DOHH2 (cell line): ENCODE measurements at regions not wholly inside any gene's neighbourhood (a gene's known extent, or its start where the extent isn't known, plus 50 kb on each side); places are given as distances from the start of the nearest gene placed in this dataset.

Experiments used
- H3F3A ChIP-seq: fragments of 200-600 bp; sonication (generic), shearing (Covaris generic); 2 replicates; pipeline ENCODE4 v1.6.0; 2016; ENCODE audit warnings: antibody characterized with exemption, mild to moderate bottlenecking; ENCODE audit not compliant: control insufficient read depth, insufficient read depth
- H3K27ac ChIP-seq: fragments of 200-600 bp; sonication (generic); 2 replicates; pipeline ENCODE4 v1.5.1; 2014; ENCODE audit warnings: low read depth, mild to moderate bottlenecking, low read length, moderate library complexity
- H3K27me3 ChIP-seq: fragments of 200-600 bp; sonication (generic); 2 replicates; pipeline ENCODE4 v1.6.1; 2014; ENCODE audit warnings: mild to moderate bottlenecking, low read length, mixed read lengths; ENCODE audit not compliant: control insufficient read depth
- H3K36me3 ChIP-seq: fragments of 200-600 bp; sonication (generic); 2 replicates; pipeline ENCODE4 v1.6.1; 2014; ENCODE audit warnings: mild to moderate bottlenecking, low read length, moderate library complexity, mixed read lengths; ENCODE audit not compliant: control insufficient read depth
- H3K4me1 ChIP-seq: fragments of 200-600 bp; sonication (generic); 2 replicates; pipeline ENCODE4 v1.6.1; 2014; ENCODE audit warnings: mild to moderate bottlenecking, low read length, mixed read lengths; ENCODE audit not compliant: control insufficient read depth
- H3K4me2 ChIP-seq: fragments of 200-600 bp; sonication (generic); 2 replicates; pipeline ENCODE4 v1.6.0; 2014; ENCODE audit warnings: mild to moderate bottlenecking, low read length, moderate library complexity
- H3K4me3 ChIP-seq: fragments of 200-600 bp; sonication (generic); 2 replicates; pipeline ENCODE4 v1.5.1; 2014; ENCODE audit warnings: mild to moderate bottlenecking, low read length, mixed read lengths
- H3K79me2 ChIP-seq: fragments of 200-600 bp; sonication (generic); 2 replicates; pipeline ENCODE4 v1.6.1; 2014; ENCODE audit warnings: mild to moderate bottlenecking, low read length, mixed read lengths; ENCODE audit not compliant: control insufficient read depth
- H3K9me2 ChIP-seq: fragments of 200-600 bp; sonication (generic); replicated peaks from 2 replicates; pipeline ENCODE4 v1.6.1; 2014; ENCODE audit warnings: mild to moderate bottlenecking, low read length, mixed read lengths; ENCODE audit not compliant: control insufficient read depth
- H3K9me3 ChIP-seq: fragments of 200-600 bp; sonication (generic); 2 replicates; pipeline ENCODE4 v1.6.1; 2014; ENCODE audit warnings: antibody characterized with exemption, low read length, mixed read lengths; ENCODE audit not compliant: control insufficient read depth, insufficient read depth
- H4K20me1 ChIP-seq: fragments of 200-600 bp; sonication (generic); 2 replicates; pipeline ENCODE4 v1.6.0; 2014; ENCODE audit warnings: low read depth, mild to moderate bottlenecking, antibody characterized with exemption, low read length, moderate library complexity; ENCODE audit not compliant: control insufficient read depth, insufficient read depth
- EZH2phosphoT487 ChIP-seq: fragments of 200-600 bp; sonication (generic); IDR thresholded peaks from 2 replicates; pipeline ENCODE4 v1.6.1; 2017; ENCODE audit warnings: borderline replicate concordance, mild to moderate bottlenecking, antibody characterized with exemption, low read length, moderate library complexity, mixed read lengths
- TF ChIP-seq, protein P1 (sequence below): fragments of 200-600 bp; sonication (generic); IDR thresholded peaks from one replicate; pipeline ENCODE4 v1.5.1; 2014; ENCODE audit warnings: antibody characterized with exemption, mild to moderate bottlenecking, low read depth, low read length; ENCODE audit not compliant: poor library complexity, severe bottlenecking

DNA sequence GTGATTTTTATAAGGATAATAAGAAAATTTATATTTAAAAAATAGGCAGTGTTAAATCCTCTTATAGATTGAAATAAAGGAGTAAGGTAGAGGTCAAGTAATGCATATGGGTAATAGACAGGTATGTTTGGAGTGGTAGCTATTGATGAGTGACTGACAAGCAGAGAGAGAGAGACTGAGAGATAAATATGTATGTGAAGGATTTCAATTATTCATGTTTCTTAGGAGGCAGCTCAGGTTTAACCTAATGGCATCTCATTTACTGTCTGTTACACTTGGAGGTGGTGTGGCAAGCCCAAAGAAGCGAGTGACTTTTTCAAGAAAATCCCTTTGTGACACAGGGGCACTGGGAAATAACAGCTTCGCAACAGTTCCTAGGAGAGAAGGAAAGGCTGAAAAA, 120.2 kb downstream of the KIF2B start:
- H3K36me3 ChIP-seq = no peaks in the 10 kb centered on the region
- no peaks in the 10 kb centered on the region for H3K27me3 ChIP-seq
- no peak overlapping the region for H3K4me3 ChIP-seq
- H3K27ac ChIP-seq = no peak overlapping the region
- TF ChIP-seq EZH2phosphoT487 = no peak
- TF ChIP-seq, protein P1, sequence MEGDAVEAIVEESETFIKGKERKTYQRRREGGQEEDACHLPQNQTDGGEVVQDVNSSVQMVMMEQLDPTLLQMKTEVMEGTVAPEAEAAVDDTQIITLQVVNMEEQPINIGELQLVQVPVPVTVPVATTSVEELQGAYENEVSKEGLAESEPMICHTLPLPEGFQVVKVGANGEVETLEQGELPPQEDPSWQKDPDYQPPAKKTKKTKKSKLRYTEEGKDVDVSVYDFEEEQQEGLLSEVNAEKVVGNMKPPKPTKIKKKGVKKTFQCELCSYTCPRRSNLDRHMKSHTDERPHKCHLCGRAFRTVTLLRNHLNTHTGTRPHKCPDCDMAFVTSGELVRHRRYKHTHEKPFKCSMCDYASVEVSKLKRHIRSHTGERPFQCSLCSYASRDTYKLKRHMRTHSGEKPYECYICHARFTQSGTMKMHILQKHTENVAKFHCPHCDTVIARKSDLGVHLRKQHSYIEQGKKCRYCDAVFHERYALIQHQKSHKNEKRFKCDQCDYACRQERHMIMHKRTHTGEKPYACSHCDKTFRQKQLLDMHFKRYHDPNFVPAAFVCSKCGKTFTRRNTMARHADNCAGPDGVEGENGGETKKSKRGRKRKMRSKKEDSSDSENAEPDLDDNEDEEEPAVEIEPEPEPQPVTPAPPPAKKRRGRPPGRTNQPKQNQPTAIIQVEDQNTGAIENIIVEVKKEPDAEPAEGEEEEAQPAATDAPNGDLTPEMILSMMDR = no peak
- H3K79me2 ChIP-seq = no peaks in the 10 kb centered on the region
- H3K4me2 ChIP-seq = no peak overlapping the region
- no peaks in the 10 kb centered on the region for H3K9me2 ChIP-seq
- H3K4me1 ChIP-seq = no peaks in the 10 kb centered on the region
- H3K9me3 ChIP-seq = no peaks in the 10 kb centered on the region
- H4K20me1 ChIP-seq = no peaks in the 10 kb centered on the region
- H3F3A ChIP-seq = no peaks in the 10 kb centered on the region

- no peaks in the 10 kb centered on the region for H4K20me1 ChIP-seq
- H3K36me3 ChIP-seq = no peaks in the 10 kb centered on the region
- H3K27ac ChIP-seq = no peak overlapping the region
- TF ChIP-seq, protein P1 = no peak
- no peak for TF ChIP-seq EZH2phosphoT487
- H3K4me1 ChIP-seq = no peaks in the 10 kb centered on the region
- H3K9me3 ChIP-seq = peaks cover 4% of the 10 kb centered on the region; the same call in 1 of the 2 replicates
- H3K4me3 ChIP-seq = no peak overlapping the region
- no peaks in the 10 kb centered on the region for H3K27me3 ChIP-seq
- no peaks in the 10 kb centered on the region for H3K9me2 ChIP-seq
- no peaks in the 10 kb centered on the region for H3K79me2 ChIP-seq
- no peaks in the 10 kb centered on the region for H3F3A ChIP-seq
- H3K4me2 ChIP-seq = no peak overlapping the region
These were observed 125.6 kb downstream of the KIF2B start for GRCh38 chr17:53948323-53948722.

DNA sequence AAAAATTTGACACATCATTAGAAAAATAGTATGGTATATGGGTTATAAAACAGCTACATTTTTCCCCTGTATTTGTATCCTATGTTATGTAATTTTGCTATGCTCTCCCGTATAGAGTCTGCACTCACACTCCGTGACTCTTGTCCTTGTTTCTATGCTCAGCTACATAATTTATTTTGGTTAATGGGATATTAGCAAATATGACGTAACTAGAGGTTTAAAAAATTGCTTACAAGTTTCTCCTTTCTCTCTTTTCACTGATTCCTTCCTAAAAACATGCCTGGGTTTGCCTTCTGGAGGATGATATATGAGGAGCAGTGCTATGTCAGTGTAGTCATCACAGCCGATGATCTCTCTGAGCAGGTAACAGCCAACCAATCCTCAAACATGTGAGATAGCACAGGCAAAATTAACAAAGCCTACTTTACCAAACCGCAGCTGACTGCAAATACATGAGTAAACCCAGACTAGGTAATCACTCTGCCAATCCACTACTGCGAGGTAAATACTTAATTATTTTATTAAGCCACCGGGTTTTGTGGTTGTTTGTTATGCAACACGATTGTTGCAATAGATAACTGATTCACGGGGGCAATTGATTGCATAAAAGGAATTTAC, 126.9 kb downstream of the KIF2B start:
- Histone ChIP-seq H3K36me3 (no peaks in the 10 kb centered on the region), H4K20me1 (no peaks in the 10 kb centered on the region), H3K9me2 (no peaks in the 10 kb centered on the region), H3K27ac (no peak overlapping the region), H3K79me2 (no peaks in the 10 kb centered on the region), H3F3A (no peaks in the 10 kb centered on the region), H3K9me3 (peaks cover 4% of the 10 kb centered on the region; the same call in 1 of the 2 replicates), H3K4me2 (no peak overlapping the region), H3K27me3 (no peaks in the 10 kb centered on the region), H3K4me3 (no peak overlapping the region), H3K4me1 (no peaks in the 10 kb centered on the region)
- no peak for TF ChIP-seq EZH2phosphoT487
- TF ChIP-seq, protein P1 = no peak
